Esophagus squamous epithelium (tissue), 4 donors: ENCODE measurements at regions not wholly inside any gene's neighbourhood (a gene's known extent, or its start where the extent isn't known, plus 50 kb on each side); places are given as distances from the start of the nearest gene placed in this dataset.

ENCODE experiments used
- CTCF ChIP-seq, 6 experiments: fragments of 450-650 bp in 4 of 6; fragments of 200-600 bp in 2 of 6; sonication (generic) in 2 of 6; IDR thresholded peaks; one replicate each; pipeline ENCODE4 v1.5.1; 2016 to 2019; ENCODE audit warnings: antibody characterized with exemption in 6 of 6, mild to moderate bottlenecking in 4 of 6, moderate library complexity in 4 of 6
- POLR2A ChIP-seq, 4 donors: fragments of 450-650 bp; IDR thresholded peaks; one replicate each; pipeline ENCODE4 v1.6.1; 2017; ENCODE audit warnings: antibody characterized with exemption in 4 of 4, mild to moderate bottlenecking in 4 of 4, moderate library complexity in 3 of 4

DNA sequence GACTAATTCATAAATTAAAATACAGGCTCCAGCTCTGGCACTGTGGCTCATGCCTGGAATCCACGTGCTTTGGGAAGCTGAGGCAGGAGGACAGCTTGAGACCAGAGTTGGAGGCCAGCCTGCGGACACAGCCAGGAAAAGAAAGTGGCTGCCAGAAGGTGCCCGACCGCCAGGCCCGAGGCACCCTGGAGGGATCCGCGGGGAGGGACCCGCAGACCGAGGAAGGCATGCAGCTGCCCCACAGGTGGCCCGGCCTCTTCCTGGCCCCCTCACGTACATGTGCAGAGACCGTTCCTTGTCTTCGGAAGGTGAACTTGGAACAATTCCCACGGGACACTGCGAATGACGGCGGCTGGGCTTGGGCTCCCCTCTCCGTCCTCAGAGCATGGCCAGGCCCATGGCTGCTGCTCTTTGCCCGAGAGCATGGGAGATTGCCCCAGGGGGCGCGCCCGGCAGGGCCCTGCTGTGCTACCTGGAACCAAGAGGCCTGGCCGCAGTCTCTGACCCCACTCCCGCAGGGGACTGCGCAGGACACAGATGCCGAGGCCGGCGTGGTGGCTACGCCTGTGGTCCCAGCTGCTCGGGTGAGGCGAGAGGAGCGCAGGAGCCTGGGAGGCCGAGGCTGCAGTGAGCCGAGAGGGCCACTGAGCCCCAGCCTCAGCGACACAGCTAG lies 55.6 kb upstream of the IMP4 start:
- TF ChIP-seq POLR2A (IDR thresholded peaks at IDR 0.05) (no peak), CTCF (IDR thresholded peaks at IDR 0.05) (no peak)
